ENCODE measurements at regions not wholly inside any gene's neighbourhood (a gene's known extent, or its start where the extent isn't known, plus 50 kb on each side); places are given as distances from the start of the nearest gene placed in this dataset.

DNA sequence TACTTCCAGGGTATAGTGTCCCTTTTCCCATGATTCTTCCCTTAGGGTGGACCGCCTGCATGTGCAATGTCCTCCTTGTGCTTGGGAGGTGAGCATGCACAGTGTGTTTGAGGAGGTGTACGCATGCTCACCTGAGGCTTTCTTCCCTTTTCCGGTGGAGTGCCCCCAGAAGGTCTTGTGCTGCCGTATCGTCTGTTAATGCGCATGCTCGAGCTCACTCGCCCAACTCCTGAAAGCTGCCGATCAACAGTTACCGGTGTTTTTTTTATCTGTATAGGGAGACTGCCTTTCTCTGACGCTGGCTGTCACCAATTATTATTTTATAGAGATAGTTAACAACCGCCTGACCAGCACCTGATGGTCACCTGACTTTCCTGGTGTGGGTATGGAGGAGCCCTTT, 458.8 kb upstream of the MEX3C start:
- H3K36me3 ChIP-seq = no peaks in the 10 kb centered on the region
- no peaks in the 10 kb centered on the region for H3K9me3 ChIP-seq
- H3K27ac ChIP-seq = no peak overlapping the region
- TF ChIP-seq CTCF (IDR thresholded peaks at IDR 0.05) = no peak
- ATAC-seq = no peak
- no peaks in the 10 kb centered on the region for H3K4me1 ChIP-seq
- no peak for DNase-seq
- intact Hi-C loops (cut with DNase I) = no loop called here
- H3K27me3 ChIP-seq = peaks cover 0 to 16% of the 10 kb centered on the region in 2 donors
- H3K4me3 ChIP-seq = no peak overlapping the region

- DNase-seq (no peak), ATAC-seq (no peak)
- H3K27ac ChIP-seq = no peak overlapping the region
- no peaks in the 10 kb centered on the region for H3K4me1 ChIP-seq
- no peaks in the 10 kb centered on the region for H3K36me3 ChIP-seq
- intact Hi-C loops (cut with DNase I) = no loop called here
- no peaks in the 10 kb centered on the region for H3K9me3 ChIP-seq
- no peak for TF ChIP-seq CTCF (IDR thresholded peaks at IDR 0.05)
- no peak overlapping the region for H3K4me3 ChIP-seq
- H3K27me3 ChIP-seq = peaks cover 0 to 16% of the 10 kb centered on the region in 2 donors
Observed at GRCh38 chr18:51658436-51658835, 461.0 kb upstream of the MEX3C start.

DNA sequence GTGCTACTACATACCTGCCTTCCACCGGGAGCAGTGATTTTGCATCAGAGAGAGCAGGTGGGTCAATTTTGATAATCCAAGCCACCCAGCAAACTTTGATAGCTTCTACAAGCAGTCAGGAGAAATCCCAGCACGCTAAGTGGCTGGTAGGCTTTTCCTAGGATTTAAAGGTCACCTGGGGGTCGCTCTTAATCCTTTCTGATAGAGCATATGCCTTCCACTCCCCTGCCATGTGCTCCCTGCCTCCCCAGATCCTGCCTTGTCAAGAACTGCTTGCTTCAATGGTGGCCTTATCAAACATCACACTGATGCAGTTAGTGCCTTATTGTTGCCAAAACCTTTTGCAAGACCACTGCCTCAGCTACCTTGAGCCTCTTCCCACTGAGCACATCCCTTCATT, 462.3 kb upstream of the MEX3C start:
- TF ChIP-seq CTCF (IDR thresholded peaks at IDR 0.05) = no peak
- DNase-seq (no peak), ATAC-seq (no peak)
- no peaks in the 10 kb centered on the region for H3K4me1 ChIP-seq
- intact Hi-C loops (cut with DNase I) = no loop called here
- peaks cover 0 to 5% of the 10 kb centered on the region in 2 donors for H3K27me3 ChIP-seq
- no peak overlapping the region for H3K27ac ChIP-seq
- H3K9me3 ChIP-seq = no peaks in the 10 kb centered on the region
- no peak overlapping the region for H3K4me3 ChIP-seq
- H3K36me3 ChIP-seq = no peaks in the 10 kb centered on the region

GRCh38 chr18:51660188-51660715, 462.8 kb upstream of the MEX3C start:
- Histone ChIP-seq H3K36me3 (no peaks in the 10 kb centered on the region), H3K4me3 (no peak overlapping the region), H3K27ac (no peak overlapping the region), H3K9me3 (no peaks in the 10 kb centered on the region), H3K27me3 (peaks cover 0 to 3% of the 10 kb centered on the region in 2 donors), H3K4me1 (no peaks in the 10 kb centered on the region)
- intact Hi-C loops (cut with DNase I) = no loop called here
- DNase-seq (no peak), ATAC-seq (no peak)
- no peak for TF ChIP-seq CTCF (IDR thresholded peaks at IDR 0.05)

- Histone ChIP-seq H3K27ac (no peak overlapping the region), H3K4me1 (no peaks in the 10 kb centered on the region), H3K4me3 (no peak overlapping the region), H3K9me3 (no peaks in the 10 kb centered on the region), H3K36me3 (no peaks in the 10 kb centered on the region), H3K27me3 (peaks cover 0 to 25% of the 10 kb centered on the region in 2 donors)
- DNase-seq (no peak), ATAC-seq (no peak)
- intact Hi-C loops (cut with DNase I) = no loop called here
- TF ChIP-seq CTCF (IDR thresholded peaks at IDR 0.05) = no peak
Observed at GRCh38 chr18:51664236-51664635, 466.8 kb upstream of the MEX3C start.
